Caco-2 (cell line): ENCODE measurements at regions not wholly inside any gene's neighbourhood (a gene's known extent, or its start where the extent isn't known, plus 50 kb on each side); places are given as distances from the start of the nearest gene placed in this dataset.

Experiments
- BruUV-seq: library from RNA; stranded (reverse); fragments of 400-500 nt; replicated peaks from 2 replicates; lab custom pipeline; 2021; lab: Mats Ljungman, UMichigan
- CTCF ChIA-PET: fragments of 300-600 bp; sonication (Branson Sonifier 250); formaldehyde crosslinking; loops from one replicate; lab custom pipeline; 2022; ENCODE audit warnings: antibody characterized with exemption; lab: Charles Lee
- POLR2A ChIA-PET: fragments of 300-600 bp; sonication (Branson Sonifier 250); formaldehyde crosslinking; loops from one replicate; lab custom pipeline; 2022; ENCODE audit warnings: antibody characterized with exemption; lab: Charles Lee
- DNase-seq, 2 experiments: peaks; one replicate each; pipeline versions ENCODE4 v3.0.0 to v3.0.0-alpha.2; 2020 to 2022
- H3K27me3 ChIP-seq: replicated peaks from 2 replicates; pipeline ENCODE4 v1.6.0; 2011; ENCODE audit warnings: low read length; ENCODE audit not compliant: control insufficient read depth, insufficient read depth
- H3K36me3 ChIP-seq: 2 replicates; pipeline ENCODE4 v1.5.1; 2011; ENCODE audit warnings: low read length; ENCODE audit not compliant: control insufficient read depth, insufficient read depth
- H3K4me1 ChIP-seq: fragments of 250-450 bp; sonication (Bioruptor Pico); 2 replicates; pipeline ENCODE4 v1.5.1; 2020; ENCODE audit warnings: mild to moderate bottlenecking
- H3K4me3 ChIP-seq: 2 replicates; pipeline ENCODE4 v1.5.1; 2011; ENCODE audit warnings: low read depth, mild to moderate bottlenecking, control low read depth, low read length
- H3K9me3 ChIP-seq: fragments of 250-450 bp; sonication (Bioruptor Pico); 2 replicates; pipeline ENCODE4 v1.5.1; 2020; ENCODE audit warnings: mild to moderate bottlenecking, moderate library complexity
- H3K27ac Mint-ChIP-seq: one replicate; pipeline ENCODE4 v1.8.0; 2022; ENCODE audit warnings: mixed read lengths; ENCODE audit not compliant: unreplicated experiment
- H3K27me3 Mint-ChIP-seq: one replicate; pipeline ENCODE4 v1.8.0; 2022; ENCODE audit warnings: mixed read lengths; ENCODE audit not compliant: insufficient read depth, unreplicated experiment
- H3K36me3 Mint-ChIP-seq: one replicate; pipeline ENCODE4 v1.8.0; 2022; ENCODE audit warnings: mild to moderate bottlenecking, mixed read lengths; ENCODE audit not compliant: insufficient read depth, unreplicated experiment
- H3K4me1 Mint-ChIP-seq: one replicate; pipeline ENCODE4 v1.8.0; 2022; ENCODE audit warnings: low read depth, mixed read lengths; ENCODE audit not compliant: unreplicated experiment
- H3K4me3 Mint-ChIP-seq: one replicate; pipeline ENCODE4 v1.8.0; 2022; ENCODE audit warnings: mild to moderate bottlenecking, moderate library complexity, mixed read lengths; ENCODE audit not compliant: unreplicated experiment
- H3K9me3 Mint-ChIP-seq: one replicate; pipeline ENCODE4 v1.8.0; 2022; ENCODE audit warnings: mixed read lengths; ENCODE audit not compliant: unreplicated experiment
- CTCF ChIP-seq, 2 experiments: fragments of 200-600 bp in 1 of 2; IDR thresholded peaks; 1 replicate in 1 of 2; 2 replicates in 1 of 2; pipeline versions ENCODE4 v1.5.1 to v1.8.0; 2011 to 2022; ENCODE audit warnings: antibody characterized with exemption in 1 of 2, control low read depth in 1 of 2, inconsistent platforms in 1 of 2, low read depth in 1 of 2, low read length in 1 of 2, mild to moderate bottlenecking in 1 of 2, moderate library complexity in 1 of 2; ENCODE audit not compliant: insufficient read depth in 1 of 2, severe bottlenecking in 1 of 2, unreplicated experiment in 1 of 2
- intact Hi-C: fragments of 100-400 bp; cut with micrococcal nuclease; formaldehyde crosslinking; loops from one replicate; pipeline ENCODE4 v1.10.0; 2022; ENCODE audit not compliant: unreplicated experiment

GRCh38 chr1:95957748-95958147 lies 723.7 kb downstream of the RWDD3 start:
- Mint-ChIP-seq H3K4me1 (no peaks in the 10 kb centered on the region), H3K27ac (no peak overlapping the region), H3K27me3 (no peaks in the 10 kb centered on the region), H3K9me3 (peaks cover 10% of the 10 kb centered on the region), H3K36me3 (no peaks in the 10 kb centered on the region), H3K4me3 (no peak overlapping the region)
- Histone ChIP-seq H3K9me3 (no peaks in the 10 kb centered on the region), H3K27me3 (no peaks in the 10 kb centered on the region), H3K4me3 (no peak overlapping the region), H3K36me3 (no peaks in the 10 kb centered on the region), H3K4me1 (no peaks in the 10 kb centered on the region)
- no TSS peak for BruUV-seq
- CTCF ChIA-PET: no interaction called here
- no peak for TF ChIP-seq CTCF (IDR thresholded peaks at IDR 0.05; ENCODE audit: insufficient read depth in 1 of 2, low read depth in 1 of 2, low read length in 1 of 2, severe bottlenecking in 1 of 2, unreplicated experiment in 1 of 2)
- POLR2A ChIA-PET: no interaction called here
- intact Hi-C loops: no loop called here
- no peak for DNase-seq

- no peaks in the 10 kb centered on the region for H3K36me3 ChIP-seq
- no peak overlapping the region for H3K4me3 ChIP-seq
- intact Hi-C loops: no loop called here
- Mint-ChIP-seq H3K4me1 (no peaks in the 10 kb centered on the region), H3K4me3 (no peak overlapping the region), H3K9me3 (no peaks in the 10 kb centered on the region), H3K27me3 (peaks cover 2% of the 10 kb centered on the region), H3K27ac (no peak overlapping the region), H3K36me3 (no peaks in the 10 kb centered on the region)
- no peak for DNase-seq
- no peak for TF ChIP-seq CTCF (IDR thresholded peaks at IDR 0.05; ENCODE audit: insufficient read depth in 1 of 2, low read depth in 1 of 2, low read length in 1 of 2, severe bottlenecking in 1 of 2, unreplicated experiment in 1 of 2)
- POLR2A ChIA-PET: no interaction called here
- H3K27me3 ChIP-seq: no peaks in the 10 kb centered on the region
- no TSS peak for BruUV-seq
- H3K4me1 ChIP-seq: no peaks in the 10 kb centered on the region
- H3K9me3 ChIP-seq: no peaks in the 10 kb centered on the region
- CTCF ChIA-PET: no interaction called here
Measured at GRCh38 chr1:95966866-95967265, 732.9 kb downstream of the RWDD3 start.

GRCh38 chr1:95974586-95974985 lies 740.6 kb downstream of the RWDD3 start:
- CTCF ChIA-PET: no interaction called here
- BruUV-seq: no TSS peak
- Mint-ChIP-seq H3K36me3 (no peaks in the 10 kb centered on the region), H3K4me1 (no peaks in the 10 kb centered on the region), H3K27ac (no peak overlapping the region), H3K9me3 (no peaks in the 10 kb centered on the region), H3K4me3 (no peak overlapping the region), H3K27me3 (peaks cover 8% of the 10 kb centered on the region)
- intact Hi-C loops: no loop called here
- Histone ChIP-seq H3K27me3 (no peaks in the 10 kb centered on the region), H3K4me3 (no peak overlapping the region), H3K36me3 (no peaks in the 10 kb centered on the region), H3K4me1 (no peaks in the 10 kb centered on the region), H3K9me3 (no peaks in the 10 kb centered on the region)
- no peak for DNase-seq
- TF ChIP-seq CTCF (IDR thresholded peaks at IDR 0.05; ENCODE audit: insufficient read depth in 1 of 2, low read depth in 1 of 2, low read length in 1 of 2, severe bottlenecking in 1 of 2, unreplicated experiment in 1 of 2): no peak
- POLR2A ChIA-PET: no interaction called here
